C4-2B (cell line): ENCODE measurements at regions not wholly inside any gene's neighbourhood (a gene's known extent, or its start where the extent isn't known, plus 50 kb on each side); places are given as distances from the start of the nearest gene placed in this dataset.

Experiments
- H3K27ac ChIP-seq: fragments of 450-650 bp; 2 replicates; pipeline ENCODE4 v1.5.1; 2017
- CTCF ChIP-seq: fragments of 450-650 bp; conservative IDR thresholded peaks from 2 replicates; pipeline ENCODE4 v1.5.1; 2017; ENCODE audit warnings: mild to moderate bottlenecking
- ZFX ChIP-seq: fragments of 450-650 bp; IDR thresholded peaks from 2 replicates; pipeline ENCODE4 v1.6.1; 2017

- no peak overlapping the region for H3K27ac ChIP-seq
- no peak for TF ChIP-seq CTCF
- no peak for TF ChIP-seq ZFX
Measured at GRCh38 chr6:92635553-92636153, 783.7 kb downstream of the EPHA7 start.

- no peak overlapping the region for H3K27ac ChIP-seq
- TF ChIP-seq ZFX: no peak
- TF ChIP-seq CTCF: no peak
Measured at GRCh38 chr6:92634561-92634960, 784.8 kb downstream of the EPHA7 start.

- no peak overlapping the region for H3K27ac ChIP-seq
- TF ChIP-seq ZFX (no peak), CTCF (no peak)
Measured at GRCh38 chr6:92623431-92623830, 795.9 kb downstream of the EPHA7 start.

- TF ChIP-seq ZFX (no peak), CTCF (no peak)
- no peak overlapping the region for H3K27ac ChIP-seq
Measured at GRCh38 chr6:92617721-92618120, 801.6 kb downstream of the EPHA7 start.

GRCh38 chr6:92608751-92609150, 810.6 kb downstream of the EPHA7 start:
- no peak overlapping the region for H3K27ac ChIP-seq
- TF ChIP-seq CTCF (no peak), ZFX (no peak)

GRCh38 chr6:92593201-92593600, 826.2 kb downstream of the EPHA7 start:
- TF ChIP-seq ZFX (no peak), CTCF (no peak)
- no peak overlapping the region for H3K27ac ChIP-seq

GRCh38 chr6:92589996-92590395, 829.4 kb downstream of the EPHA7 start:
- H3K27ac ChIP-seq: no peak overlapping the region
- TF ChIP-seq ZFX (no peak), CTCF (no peak)
